GM23338 (cell line): ENCODE measurements at regions not wholly inside any gene's neighbourhood (a gene's known extent, or its start where the extent isn't known, plus 50 kb on each side); places are given as distances from the start of the nearest gene placed in this dataset.

Experiments used
- CREB1 ChIP-seq: fragments of 250-450 bp; sonication (Bioruptor Pico); IDR thresholded peaks from 2 replicates; pipeline ENCODE4 v1.5.0; 2020; ENCODE audit warnings: low read depth, mild to moderate bottlenecking, moderate library complexity
- CTCF ChIP-seq, 2 experiments: fragments of 200-600 bp in 1 of 2; sonication (generic) in 1 of 2; conservative IDR thresholded peaks; 2 replicates each; pipeline versions ENCODE4 v1.5.1 to v1.6.1; 2016 to 2017; ENCODE audit warnings: antibody characterized with exemption in 2 of 2, low read depth in 2 of 2, mild to moderate bottlenecking in 2 of 2, moderate library complexity in 1 of 2
- ETS1 ChIP-seq: IDR thresholded peaks from 2 replicates; pipeline ENCODE4 v1.6.1; 2016; ENCODE audit warnings: antibody characterized with exemption
- EZH2 ChIP-seq: fragments of 200-600 bp; sonication (generic); IDR thresholded peaks from one replicate; pipeline ENCODE4 v1.8.0; 2017; ENCODE audit warnings: antibody characterized with exemption, mild to moderate bottlenecking, low read depth; ENCODE audit not compliant: unreplicated experiment
- EZH2phosphoT487 ChIP-seq: fragments of 200-600 bp; sonication (generic); IDR thresholded peaks from one replicate; pipeline ENCODE4 v1.8.1; 2018; ENCODE audit warnings: antibody characterized with exemption; ENCODE audit not compliant: unreplicated experiment
- JUNB ChIP-seq: IDR thresholded peaks from one replicate; pipeline ENCODE4 v1.6.1; 2016; ENCODE audit warnings: antibody characterized with exemption; ENCODE audit not compliant: unreplicated experiment
- POLR2AphosphoS5 ChIP-seq: IDR thresholded peaks from 2 replicates; pipeline ENCODE4 v1.6.1; 2016; ENCODE audit warnings: antibody characterized with exemption, low read depth
- STAT1 ChIP-seq: IDR thresholded peaks from one replicate; pipeline ENCODE4 v1.6.1; 2016; ENCODE audit warnings: antibody characterized with exemption; ENCODE audit not compliant: unreplicated experiment
- ZNF114 ChIP-seq: fragments of 250-450 bp; sonication (Bioruptor Pico); IDR thresholded peaks from 2 replicates; pipeline ENCODE4 v1.5.0; 2020; ENCODE audit warnings: mild to moderate bottlenecking, moderate library complexity
- TF ChIP-seq, protein P1 (sequence below): IDR thresholded peaks from one replicate; pipeline ENCODE4 v1.6.1; 2018; ENCODE audit warnings: antibody characterized with exemption; ENCODE audit not compliant: unreplicated experiment
- TF ChIP-seq, protein P2 (sequence below): fragments of 250-450 bp; sonication (Bioruptor Pico); IDR thresholded peaks from 2 replicates; pipeline ENCODE4 v1.5.0; 2020; ENCODE audit warnings: mild to moderate bottlenecking, moderate library complexity

DNA sequence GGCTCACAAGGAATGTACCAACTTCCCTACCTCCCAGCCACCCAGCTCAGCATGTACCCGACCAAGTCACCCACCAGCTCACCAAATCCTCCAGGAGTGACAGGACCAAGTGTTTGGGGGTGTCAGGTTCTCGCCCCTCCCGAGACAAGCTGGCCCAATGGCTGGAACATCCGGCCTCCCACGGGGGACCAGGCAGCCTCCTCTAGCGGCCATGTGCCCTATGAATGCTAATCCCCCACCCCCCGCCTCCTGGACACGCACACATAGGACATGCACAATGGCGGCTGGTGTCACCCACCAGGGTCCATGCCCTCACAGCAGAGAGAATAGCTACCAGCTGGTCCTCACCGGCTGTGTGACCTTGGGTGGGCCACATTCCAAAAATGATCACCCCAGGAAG, 151.0 kb downstream of the MN1 start:
- no peak for TF ChIP-seq POLR2AphosphoS5
- TF ChIP-seq, protein P1, sequence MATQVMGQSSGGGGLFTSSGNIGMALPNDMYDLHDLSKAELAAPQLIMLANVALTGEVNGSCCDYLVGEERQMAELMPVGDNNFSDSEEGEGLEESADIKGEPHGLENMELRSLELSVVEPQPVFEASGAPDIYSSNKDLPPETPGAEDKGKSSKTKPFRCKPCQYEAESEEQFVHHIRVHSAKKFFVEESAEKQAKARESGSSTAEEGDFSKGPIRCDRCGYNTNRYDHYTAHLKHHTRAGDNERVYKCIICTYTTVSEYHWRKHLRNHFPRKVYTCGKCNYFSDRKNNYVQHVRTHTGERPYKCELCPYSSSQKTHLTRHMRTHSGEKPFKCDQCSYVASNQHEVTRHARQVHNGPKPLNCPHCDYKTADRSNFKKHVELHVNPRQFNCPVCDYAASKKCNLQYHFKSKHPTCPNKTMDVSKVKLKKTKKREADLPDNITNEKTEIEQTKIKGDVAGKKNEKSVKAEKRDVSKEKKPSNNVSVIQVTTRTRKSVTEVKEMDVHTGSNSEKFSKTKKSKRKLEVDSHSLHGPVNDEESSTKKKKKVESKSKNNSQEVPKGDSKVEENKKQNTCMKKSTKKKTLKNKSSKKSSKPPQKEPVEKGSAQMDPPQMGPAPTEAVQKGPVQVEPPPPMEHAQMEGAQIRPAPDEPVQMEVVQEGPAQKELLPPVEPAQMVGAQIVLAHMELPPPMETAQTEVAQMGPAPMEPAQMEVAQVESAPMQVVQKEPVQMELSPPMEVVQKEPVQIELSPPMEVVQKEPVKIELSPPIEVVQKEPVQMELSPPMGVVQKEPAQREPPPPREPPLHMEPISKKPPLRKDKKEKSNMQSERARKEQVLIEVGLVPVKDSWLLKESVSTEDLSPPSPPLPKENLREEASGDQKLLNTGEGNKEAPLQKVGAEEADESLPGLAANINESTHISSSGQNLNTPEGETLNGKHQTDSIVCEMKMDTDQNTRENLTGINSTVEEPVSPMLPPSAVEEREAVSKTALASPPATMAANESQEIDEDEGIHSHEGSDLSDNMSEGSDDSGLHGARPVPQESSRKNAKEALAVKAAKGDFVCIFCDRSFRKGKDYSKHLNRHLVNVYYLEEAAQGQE = no peak
- TF ChIP-seq CTCF (conservative IDR thresholded peaks at IDR 0.05; ENCODE audit: low read depth in 2 of 2) = no peak
- TF ChIP-seq ZNF114 (CRISPR knock-in tag) = no peak
- TF ChIP-seq EZH2phosphoT487 = no peak
- TF ChIP-seq, protein P2, sequence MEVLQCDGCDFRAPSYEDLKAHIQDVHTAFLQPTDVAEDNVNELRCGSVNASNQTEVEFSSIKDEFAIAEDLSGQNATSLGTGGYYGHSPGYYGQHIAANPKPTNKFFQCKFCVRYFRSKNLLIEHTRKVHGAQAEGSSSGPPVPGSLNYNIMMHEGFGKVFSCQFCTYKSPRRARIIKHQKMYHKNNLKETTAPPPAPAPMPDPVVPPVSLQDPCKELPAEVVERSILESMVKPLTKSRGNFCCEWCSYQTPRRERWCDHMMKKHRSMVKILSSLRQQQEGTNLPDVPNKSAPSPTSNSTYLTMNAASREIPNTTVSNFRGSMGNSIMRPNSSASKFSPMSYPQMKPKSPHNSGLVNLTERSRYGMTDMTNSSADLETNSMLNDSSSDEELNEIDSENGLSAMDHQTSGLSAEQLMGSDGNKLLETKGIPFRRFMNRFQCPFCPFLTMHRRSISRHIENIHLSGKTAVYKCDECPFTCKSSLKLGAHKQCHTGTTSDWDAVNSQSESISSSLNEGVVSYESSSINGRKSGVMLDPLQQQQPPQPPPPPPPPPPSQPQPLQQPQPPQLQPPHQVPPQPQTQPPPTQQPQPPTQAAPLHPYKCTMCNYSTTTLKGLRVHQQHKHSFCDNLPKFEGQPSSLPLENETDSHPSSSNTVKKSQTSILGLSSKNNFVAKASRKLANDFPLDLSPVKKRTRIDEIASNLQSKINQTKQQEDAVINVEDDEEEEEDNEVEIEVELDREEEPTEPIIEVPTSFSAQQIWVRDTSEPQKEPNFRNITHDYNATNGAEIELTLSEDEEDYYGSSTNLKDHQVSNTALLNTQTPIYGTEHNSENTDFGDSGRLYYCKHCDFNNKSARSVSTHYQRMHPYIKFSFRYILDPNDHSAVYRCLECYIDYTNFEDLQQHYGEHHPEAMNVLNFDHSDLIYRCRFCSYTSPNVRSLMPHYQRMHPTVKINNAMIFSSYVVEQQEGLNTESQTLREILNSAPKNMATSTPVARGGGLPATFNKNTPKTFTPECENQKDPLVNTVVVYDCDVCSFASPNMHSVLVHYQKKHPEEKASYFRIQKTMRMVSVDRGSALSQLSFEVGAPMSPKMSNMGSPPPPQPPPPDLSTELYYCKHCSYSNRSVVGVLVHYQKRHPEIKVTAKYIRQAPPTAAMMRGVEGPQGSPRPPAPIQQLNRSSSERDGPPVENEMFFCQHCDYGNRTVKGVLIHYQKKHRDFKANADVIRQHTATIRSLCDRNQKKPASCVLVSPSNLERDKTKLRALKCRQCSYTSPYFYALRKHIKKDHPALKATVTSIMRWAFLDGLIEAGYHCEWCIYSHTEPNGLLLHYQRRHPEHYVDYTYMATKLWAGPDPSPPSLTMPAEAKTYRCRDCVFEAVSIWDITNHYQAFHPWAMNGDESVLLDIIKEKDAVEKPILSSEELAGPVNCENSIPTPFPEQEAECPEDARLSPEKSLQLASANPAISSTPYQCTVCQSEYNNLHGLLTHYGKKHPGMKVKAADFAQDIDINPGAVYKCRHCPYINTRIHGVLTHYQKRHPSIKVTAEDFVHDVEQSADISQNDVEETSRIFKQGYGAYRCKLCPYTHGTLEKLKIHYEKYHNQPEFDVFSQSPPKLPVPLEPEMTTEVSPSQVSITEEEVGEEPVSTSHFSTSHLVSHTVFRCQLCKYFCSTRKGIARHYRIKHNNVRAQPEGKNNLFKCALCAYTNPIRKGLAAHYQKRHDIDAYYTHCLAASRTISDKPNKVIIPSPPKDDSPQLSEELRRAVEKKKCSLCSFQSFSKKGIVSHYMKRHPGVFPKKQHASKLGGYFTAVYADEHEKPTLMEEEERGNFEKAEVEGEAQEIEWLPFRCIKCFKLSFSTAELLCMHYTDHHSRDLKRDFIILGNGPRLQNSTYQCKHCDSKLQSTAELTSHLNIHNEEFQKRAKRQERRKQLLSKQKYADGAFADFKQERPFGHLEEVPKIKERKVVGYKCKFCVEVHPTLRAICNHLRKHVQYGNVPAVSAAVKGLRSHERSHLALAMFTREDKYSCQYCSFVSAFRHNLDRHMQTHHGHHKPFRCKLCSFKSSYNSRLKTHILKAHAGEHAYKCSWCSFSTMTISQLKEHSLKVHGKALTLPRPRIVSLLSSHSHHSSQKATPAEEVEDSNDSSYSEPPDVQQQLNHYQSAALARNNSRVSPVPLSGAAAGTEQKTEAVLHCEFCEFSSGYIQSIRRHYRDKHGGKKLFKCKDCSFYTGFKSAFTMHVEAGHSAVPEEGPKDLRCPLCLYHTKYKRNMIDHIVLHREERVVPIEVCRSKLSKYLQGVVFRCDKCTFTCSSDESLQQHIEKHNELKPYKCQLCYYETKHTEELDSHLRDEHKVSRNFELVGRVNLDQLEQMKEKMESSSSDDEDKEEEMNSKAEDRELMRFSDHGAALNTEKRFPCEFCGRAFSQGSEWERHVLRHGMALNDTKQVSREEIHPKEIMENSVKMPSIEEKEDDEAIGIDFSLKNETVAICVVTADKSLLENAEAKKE (CRISPR knock-in tag) = no peak
- TF ChIP-seq EZH2 = no peak
- TF ChIP-seq CREB1 (CRISPR knock-in tag) = no peak
- no peak for TF ChIP-seq JUNB
- TF ChIP-seq ETS1 = no peak
- TF ChIP-seq STAT1 = no peak
